GM10266 (cell line): ENCODE measurements at regions not wholly inside any gene's neighbourhood (a gene's known extent, or its start where the extent isn't known, plus 50 kb on each side); places are given as distances from the start of the nearest gene placed in this dataset.

Experiments
- DNase-seq: peaks from one replicate; pipeline ENCODE4 v3.0.0; 2012; ENCODE audit errors: extremely low spot score
- CTCF ChIP-seq: IDR thresholded peaks from 2 replicates; pipeline ENCODE4 v1.5.1; 2012; ENCODE audit warnings: mild to moderate bottlenecking, low read depth; ENCODE audit not compliant: control insufficient read depth, insufficient read depth; ENCODE audit errors: missing control alignments

GRCh38 chr5:56543441-56544388 is 271.6 kb upstream of the MAP3K1 start:
- no peak for TF ChIP-seq CTCF
- DNase-seq: no peak

DNA sequence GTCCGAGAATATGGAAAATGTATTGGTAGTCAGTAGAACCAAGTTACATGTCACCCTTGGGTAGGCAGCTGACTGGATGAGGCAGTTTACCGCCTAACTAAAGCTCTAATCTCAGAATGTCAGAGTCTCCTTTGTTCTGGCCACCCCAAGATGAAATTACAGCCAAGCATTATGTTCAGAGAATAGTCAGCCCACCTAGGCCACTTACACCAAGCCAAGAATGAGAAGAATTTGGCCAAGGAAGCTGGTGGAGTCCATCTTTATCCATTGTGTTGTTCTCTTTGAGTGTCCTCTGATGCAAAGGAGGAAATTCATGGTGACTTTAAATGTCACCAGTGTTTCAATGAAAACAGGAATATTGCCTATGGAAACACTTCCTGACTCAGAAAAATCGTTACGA is 275.1 kb upstream of the MAP3K1 start:
- no peak for TF ChIP-seq CTCF
- no peak for DNase-seq

DNA sequence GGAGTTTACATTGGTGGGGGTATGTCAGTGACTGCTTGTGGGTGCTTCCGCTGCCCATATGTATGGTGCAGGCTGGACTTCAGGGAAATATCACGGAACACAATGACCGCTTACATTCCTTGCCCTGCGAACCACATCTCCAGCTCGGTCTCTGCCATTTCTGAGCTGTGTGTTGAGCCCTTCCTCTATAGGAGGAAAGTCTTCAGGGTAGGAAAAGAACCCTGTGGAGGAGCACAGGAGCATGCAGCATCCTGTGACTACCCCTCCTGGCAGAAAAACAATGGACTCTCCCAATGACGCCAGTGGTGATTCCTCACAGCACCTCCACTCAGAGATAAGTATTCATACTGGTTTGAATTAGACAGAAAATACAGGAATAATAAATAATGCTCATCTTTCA is 276.8 kb upstream of the MAP3K1 start:
- DNase-seq: no peak
- no peak for TF ChIP-seq CTCF

DNA sequence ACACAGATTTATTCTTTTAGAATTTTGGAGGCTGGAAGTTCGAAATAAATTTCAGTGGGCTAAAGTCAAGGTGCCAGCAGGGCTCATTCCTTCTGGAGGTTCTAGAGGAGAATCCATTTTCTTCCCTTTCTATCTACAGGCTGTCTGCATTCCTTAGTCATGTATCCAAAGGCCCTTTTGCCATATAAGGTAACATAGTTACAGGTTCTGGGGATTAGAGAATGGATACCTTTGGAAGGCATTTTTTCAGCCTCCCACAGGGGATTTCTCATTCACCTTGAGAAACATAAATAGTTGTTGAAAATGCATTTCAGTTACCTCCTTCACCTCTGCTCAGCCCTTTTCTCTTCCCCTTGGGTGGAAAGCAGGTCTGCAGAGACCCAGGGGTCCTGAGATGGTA is 280.0 kb upstream of the MAP3K1 start:
- DNase-seq: no peak
- TF ChIP-seq CTCF: no peak

DNA sequence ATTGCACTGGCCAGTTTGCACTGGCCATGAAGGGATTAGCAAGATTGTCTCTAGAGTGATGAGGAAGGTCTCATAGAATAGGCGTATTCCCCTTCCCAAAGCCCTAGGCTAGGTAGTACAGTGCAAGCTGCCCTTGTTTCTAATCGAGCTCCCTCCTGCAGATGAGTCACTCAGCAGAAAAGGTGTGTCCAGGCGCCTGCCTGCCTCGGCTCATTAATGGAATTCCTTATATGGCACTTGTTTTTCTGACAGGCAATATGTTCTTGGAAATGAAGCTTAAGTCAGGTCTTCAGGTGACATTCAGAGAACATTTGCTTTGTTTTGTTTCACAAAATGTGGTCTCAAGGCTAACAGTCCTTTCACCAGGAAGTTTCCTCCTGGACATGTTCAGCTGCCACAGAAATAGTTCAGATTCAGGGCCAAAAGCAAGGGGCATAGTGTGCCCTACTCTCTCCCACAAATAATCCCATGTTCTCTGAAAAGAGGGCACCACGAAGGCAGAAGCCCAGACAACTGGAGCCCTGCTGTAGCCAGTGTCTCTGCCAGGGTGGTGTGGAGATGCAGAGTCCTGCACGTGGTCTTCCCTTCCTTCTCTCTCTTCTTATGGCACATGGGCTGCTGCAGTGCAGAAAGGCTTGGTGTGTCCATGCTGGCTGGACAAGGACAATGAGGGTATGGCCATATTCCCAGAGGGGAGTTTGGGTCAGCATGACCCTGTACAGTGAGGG is 281.1 kb upstream of the MAP3K1 start:
- no peak for TF ChIP-seq CTCF
- DNase-seq: no peak

- DNase-seq: no peak
- TF ChIP-seq CTCF: no peak
Observed at GRCh38 chr5:56532466-56532865, 282.9 kb upstream of the MAP3K1 start.
